Liver (tissue), 8 donors: ENCODE measurements at regions not wholly inside any gene's neighbourhood (a gene's known extent, or its start where the extent isn't known, plus 50 kb on each side); places are given as distances from the start of the nearest gene placed in this dataset.

Experiments used
- DNase-seq: peaks from one replicate; pipeline ENCODE4 v3.0.0-alpha.2; 2017; ENCODE audit warnings: low spot score
- H3K27ac ChIP-seq, 2 donors: one replicate each; pipeline ENCODE4 v1.7.0; 2013; ENCODE audit warnings: inconsistent platforms in 2 of 2, low read length in 2 of 2, control low read depth in 1 of 2, low read depth in 1 of 2, mild to moderate bottlenecking in 1 of 2
- H3K27me3 ChIP-seq, 4 donors: one replicate each; pipeline versions ENCODE4 v1.6.1 to v1.7.0; 2013; ENCODE audit warnings: low read length in 3 of 4, inconsistent platforms in 1 of 4, mild to moderate bottlenecking in 1 of 4, moderate library complexity in 1 of 4; ENCODE audit not compliant: control insufficient read depth in 4 of 4, insufficient read depth in 4 of 4
- H3K36me3 ChIP-seq, 4 donors: one replicate each; pipeline versions ENCODE4 v1.6.1 to v1.7.0; 2013; ENCODE audit warnings: low read length in 3 of 4, mild to moderate bottlenecking in 3 of 4, low read depth in 1 of 4, moderate library complexity in 1 of 4; ENCODE audit not compliant: control insufficient read depth in 4 of 4, insufficient read depth in 3 of 4
- H3K4me1 ChIP-seq, 4 donors: one replicate each; pipeline versions ENCODE4 v1.6.1 to v1.7.0; 2013; ENCODE audit warnings: low read length in 3 of 4, mild to moderate bottlenecking in 3 of 4, moderate library complexity in 1 of 4; ENCODE audit not compliant: control insufficient read depth in 4 of 4, insufficient read depth in 4 of 4
- H3K4me3 ChIP-seq, 3 donors: one replicate each; pipeline versions ENCODE4 v1.6.1 to v1.7.0; 2013; ENCODE audit warnings: low read length in 3 of 3, control low read depth in 1 of 3, low read depth in 1 of 3, mild to moderate bottlenecking in 1 of 3
- H3K9ac ChIP-seq, 2 donors: one replicate each; pipeline ENCODE4 v1.7.0; 2013; ENCODE audit warnings: low read length in 2 of 2, mild to moderate bottlenecking in 2 of 2, moderate library complexity in 2 of 2, control low read depth in 1 of 2, low read depth in 1 of 2
- H3K9me3 ChIP-seq, 4 donors: one replicate each; pipeline versions ENCODE4 v1.6.1 to v1.7.0; 2013; ENCODE audit warnings: low read length in 3 of 4; ENCODE audit not compliant: control insufficient read depth in 4 of 4
- CTCF ChIP-seq: fragments of 150-350 bp; IDR thresholded peaks from 2 replicates; pipeline ENCODE4 v1.5.1; 2017; ENCODE audit warnings: improper control_type of control experiment, low read depth, low read length; ENCODE audit not compliant: missing input control
- FOXA2 ChIP-seq: IDR thresholded peaks from 2 replicates; pipeline ENCODE4 v1.6.1; 2016; ENCODE audit warnings: antibody characterized with exemption
- GABPA ChIP-seq, 2 donors: IDR thresholded peaks in 1 of 2; conservative IDR thresholded peaks in 1 of 2; 2 replicates each; pipeline ENCODE4 v1.6.1; 2016; ENCODE audit warnings: antibody characterized with exemption in 2 of 2, mild to moderate bottlenecking in 1 of 2, moderate library complexity in 1 of 2
- HNF4G ChIP-seq: IDR thresholded peaks from 2 replicates; pipeline ENCODE4 v1.6.1; 2016; ENCODE audit warnings: antibody characterized with exemption
- MAX ChIP-seq: IDR thresholded peaks from 2 replicates; pipeline ENCODE4 v1.6.1; 2016; ENCODE audit warnings: antibody characterized with exemption
- REST ChIP-seq: IDR thresholded peaks from 2 replicates; pipeline ENCODE4 v1.6.1; 2016; ENCODE audit warnings: antibody characterized with exemption, mild to moderate bottlenecking
- RXRA ChIP-seq, 2 donors: IDR thresholded peaks; 2 replicates each; pipeline ENCODE4 v1.6.1; 2017 to 2018; ENCODE audit warnings: antibody characterized with exemption in 2 of 2, mild to moderate bottlenecking in 1 of 2
- SP1 ChIP-seq: IDR thresholded peaks from 2 replicates; pipeline ENCODE4 v1.6.1; 2018; ENCODE audit warnings: antibody characterized with exemption, mild to moderate bottlenecking
- TAF1 ChIP-seq: conservative IDR thresholded peaks from 2 replicates; pipeline ENCODE4 v1.6.1; 2016; ENCODE audit warnings: antibody characterized with exemption, mild to moderate bottlenecking
- ZBTB33 ChIP-seq: IDR thresholded peaks from 2 replicates; pipeline ENCODE4 v1.6.1; 2016; ENCODE audit warnings: antibody characterized with exemption
- WGBS: extraction: QIAGEN DNeasy Blood & Tissue Kit; methylation state at CpG from one replicate; pipeline ENCODE4 v1.1.7; 2013; 5-methylcytosine and 5-hydroxymethylcytosine counted together
- donor health status: healthy.
- donor health status: healthy.
- donor health status: healthy.
- donor health status: healthy.
- donor health status: healthy.

- H3K27me3 ChIP-seq, result peaks cover 0 to 5% (median 0%) of the 10 kb centered on the region in 4 donors
- TF ChIP-seq GABPA (IDR thresholded peaks at IDR 0.05 in 1 of 2, conservative IDR thresholded peaks at IDR 0.05 in 1 of 2) (no peak), CTCF (no peak), RXRA (IDR thresholded peaks at IDR 0.05) (no peak), ZBTB33 (no peak), TAF1 (no peak), REST (no peak), FOXA2 (no peak)
- DNase-seq, result no peak
- no peaks in the 10 kb centered on the region for H3K36me3 ChIP-seq
- no peaks in the 10 kb centered on the region for H3K9me3 ChIP-seq
- no peak overlapping the region for H3K27ac ChIP-seq
- no peak overlapping the region for H3K4me3 ChIP-seq
- no peak overlapping the region for H3K9ac ChIP-seq
- no peaks in the 10 kb centered on the region for H3K4me1 ChIP-seq
- 62% methylated on average over 1 of the region's 1 CpG for WGBS
Observed at GRCh38 chr4:167399201-167399600, 164.9 kb upstream of the SPOCK3 start.

GRCh38 chr4:167406181-167406580 lies 171.9 kb upstream of the SPOCK3 start:
- peaks cover 0 to 7% (median 0%) of the 10 kb centered on the region in 4 donors for H3K27me3 ChIP-seq
- H3K4me3 ChIP-seq, result no peak overlapping the region
- no peak for TF ChIP-seq SP1
- TF ChIP-seq ZBTB33, result no peak
- no peak for TF ChIP-seq MAX
- TF ChIP-seq TAF1, result no peak
- TF ChIP-seq HNF4G, result no peak
- TF ChIP-seq FOXA2, result no peak
- no peaks in the 10 kb centered on the region for H3K36me3 ChIP-seq
- WGBS, result 86% methylated on average over 1 of the region's 1 CpG
- no peaks in the 10 kb centered on the region for H3K9me3 ChIP-seq
- DNase-seq, result no peak
- H3K4me1 ChIP-seq, result no peaks in the 10 kb centered on the region
- no peak overlapping the region for H3K27ac ChIP-seq
- no peak overlapping the region for H3K9ac ChIP-seq
